ENCODE measurements at regions not wholly inside any gene's neighbourhood (a gene's known extent, or its start where the extent isn't known, plus 50 kb on each side); places are given as distances from the start of the nearest gene placed in this dataset.
A peak's percentile ranks its signal among the peaks of the same experiment; 100 is the strongest.

GRCh38 chr2:196441527-196441926 lies 198.0 kb upstream of the CCDC150 start:
- TF ChIP-seq HCFC1 (IDR thresholded peaks at IDR 0.05; ENCODE audit: low read depth, low read length) (no peak), PCBP1 (IDR thresholded peaks at IDR 0.05; ENCODE audit: low read depth, low read length, poor library complexity, severe bottlenecking) (no peak), SPI1 (IDR thresholded peaks at IDR 0.05; ENCODE audit: borderline replicate concordance, low read depth, low read length) (peak; percentile 84)
- ChIA-PET CTCF (ENCODE audit: low intra/inter-chr PET ratio) (no interaction called here), POLR2A (no interaction called here)
- 11% methylated on average over 2 of the region's 2 CpGs for whole genome bisulfite sequencing (ENCODE audit: insufficient coverage, low coverage, missing lambda C conversion rate)
- Histone ChIP-seq H3K9me3 (replicated peaks; ENCODE audit: control insufficient read depth, insufficient read depth, low read depth, low read length) (no peaks in the 10 kb centered on the region), H3K4me1 (replicated peaks in 1 of 2; ENCODE audit: control insufficient read depth in 2 of 2, insufficient read depth in 2 of 2, low read length in 2 of 2) (no peaks in the 10 kb centered on the region), H3K27ac (ENCODE audit: extremely low read depth, low read depth, low read length) (no peak overlapping the region), H3K27me3 (ENCODE audit: control insufficient read depth in 2 of 2, insufficient read depth in 2 of 2, low read length in 2 of 2) (no peaks in the 10 kb centered on the region), H3K79me2 (ENCODE audit: control insufficient read depth, insufficient read depth, low read length) (no peaks in the 10 kb centered on the region), H3K4me3 (no peak overlapping the region), H3K4me2 (ENCODE audit: insufficient read depth, low read length) (no peak overlapping the region), H3K9ac (ENCODE audit: insufficient read depth in 1 of 2, low read depth in 2 of 2, low read length in 2 of 2) (no peak overlapping the region), H3K36me3 (ENCODE audit: control insufficient read depth, insufficient read depth, low read length) (no peaks in the 10 kb centered on the region), H3K9me1 (ENCODE audit: control insufficient read depth, insufficient read depth, low read length) (no peaks in the 10 kb centered on the region), H4K20me1 (replicated peaks; ENCODE audit: control insufficient read depth, insufficient read depth, low read length) (no peaks in the 10 kb centered on the region), H2AFZ (ENCODE audit: low read depth, low read length) (no peak overlapping the region)
- FAIRE-seq (no peak), DNase-seq (ENCODE audit: extremely low read depth in 1 of 4, low spot score in 3 of 4) (no peak), ATAC-seq (no peak)
- no TSS peak for BruUV-seq (replicated peaks)
- in situ Hi-C loops (cut with MboI): no loop called here
- intact Hi-C loops (cut with micrococcal nuclease): no loop called here

- H3K79me2 ChIP-seq (ENCODE audit: control insufficient read depth, insufficient read depth, low read length): no peaks in the 10 kb centered on the region
- DNase-seq (ENCODE audit: extremely low read depth in 1 of 4, low spot score in 3 of 4): no peak
- H3K4me1 ChIP-seq (replicated peaks in 1 of 2; ENCODE audit: control insufficient read depth in 2 of 2, insufficient read depth in 2 of 2, low read length in 2 of 2): no peaks in the 10 kb centered on the region
- FAIRE-seq: no peak
- BruUV-seq (replicated peaks): no TSS peak
- no peak overlapping the region for H3K4me3 ChIP-seq
- H3K4me2 ChIP-seq (ENCODE audit: insufficient read depth, low read length): no peak overlapping the region
- intact Hi-C loops (cut with micrococcal nuclease) (no loop called here), in situ Hi-C loops (cut with MboI) (no loop called here)
- no peaks in the 10 kb centered on the region for H3K9me1 ChIP-seq (ENCODE audit: control insufficient read depth, insufficient read depth, low read length)
- no peak overlapping the region for H2AFZ ChIP-seq (ENCODE audit: low read depth, low read length)
- no peak overlapping the region for H3K9ac ChIP-seq (ENCODE audit: insufficient read depth in 1 of 2, low read depth in 2 of 2, low read length in 2 of 2)
- ATAC-seq: no peak
- CTCF ChIA-PET (ENCODE audit: low intra/inter-chr PET ratio): no interaction called here
- H3K27ac ChIP-seq (ENCODE audit: extremely low read depth, low read depth, low read length): no peak overlapping the region
- H3K9me3 ChIP-seq (replicated peaks; ENCODE audit: control insufficient read depth, insufficient read depth, low read depth, low read length): no peaks in the 10 kb centered on the region
- H4K20me1 ChIP-seq (replicated peaks; ENCODE audit: control insufficient read depth, insufficient read depth, low read length): no peaks in the 10 kb centered on the region
- H3K27me3 ChIP-seq (ENCODE audit: control insufficient read depth in 2 of 2, insufficient read depth in 2 of 2, low read length in 2 of 2): no peaks in the 10 kb centered on the region
- H3K36me3 ChIP-seq (ENCODE audit: control insufficient read depth, insufficient read depth, low read length): no peaks in the 10 kb centered on the region
- no peak for TF ChIP-seq MCM5 (IDR thresholded peaks at IDR 0.05; ENCODE audit: low read depth)
- no peak for TF ChIP-seq PTTG1 (tag; IDR thresholded peaks at IDR 0.05; ENCODE audit: low read depth)
- no peak for TF ChIP-seq SMARCB1 (IDR thresholded peaks at IDR 0.05; ENCODE audit: insufficient read length, low read depth)
- TF ChIP-seq SAP30 (IDR thresholded peaks at IDR 0.05; ENCODE audit: borderline replicate concordance, insufficient read depth, low read depth, low read length, poor library complexity, severe bottlenecking): no peak
- no peak for TF ChIP-seq UBTF (IDR thresholded peaks at IDR 0.05; ENCODE audit: borderline replicate concordance in 1 of 2, low read depth in 2 of 2, low read length in 2 of 2)
- POLR2A ChIA-PET: no interaction called here
Observed at GRCh38 chr2:196442211-196442610, 197.3 kb upstream of the CCDC150 start.
